LNCaP clone FGC (cell line): ENCODE measurements at regions not wholly inside any gene's neighbourhood (a gene's known extent, or its start where the extent isn't known, plus 50 kb on each side); places are given as distances from the start of the nearest gene placed in this dataset.
"Not testable (repeated sequence)": the region's sequence is repeated elsewhere in the genome, so short reads cannot be mapped to it uniquely, and the experiment has no call there.

Experiments used
- DNase-seq: peaks from one replicate; pipeline ENCODE4 v3.0.0-alpha.2; 2011; ENCODE audit warnings: low read depth
- H3K4me3 ChIP-seq: 2 replicates; pipeline ENCODE4 v1.5.1; 2011; ENCODE audit warnings: mild to moderate bottlenecking, low read depth, low read length, control low read depth
- CTCF ChIP-seq: IDR thresholded peaks from 2 replicates; pipeline ENCODE4 v1.5.1; 2012; ENCODE audit warnings: mild to moderate bottlenecking; ENCODE audit not compliant: control insufficient read depth, insufficient read depth; ENCODE audit errors: extremely low read depth

DNA sequence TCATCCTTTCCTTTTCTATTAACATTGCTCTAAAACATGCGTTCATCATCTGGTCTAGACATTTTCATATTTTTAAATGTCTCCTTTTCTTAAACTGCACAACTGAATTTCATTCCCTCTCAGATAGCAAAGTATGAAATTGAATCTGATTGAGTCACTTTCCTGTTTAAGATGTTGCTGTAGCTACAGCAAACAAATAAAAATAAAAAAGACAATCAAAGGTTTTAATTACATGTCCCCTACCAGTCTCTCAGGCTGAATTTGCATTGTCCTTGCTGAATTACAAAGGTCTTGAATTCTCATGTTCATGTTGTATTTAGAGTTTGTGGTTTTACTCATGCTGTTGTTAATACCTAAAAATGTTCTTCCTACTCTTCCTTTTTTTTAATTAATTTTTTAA, 537.9 kb upstream of the LRATD1 start:
- no peak for DNase-seq

GRCh38 chr2:14099101-14099500, 533.4 kb upstream of the LRATD1 start:
- DNase-seq, H3K4me3 ChIP-seq: not testable (repeated sequence)

More for the DNA sequence above, 537.9 kb upstream of the LRATD1 start:
- TF ChIP-seq CTCF = no peak
- no peak overlapping the region for H3K4me3 ChIP-seq

- H3K4me3 ChIP-seq = no peak overlapping the region
- no peak for DNase-seq
- TF ChIP-seq CTCF = no peak
These were observed 518.2 kb upstream of the LRATD1 start for GRCh38 chr2:14114275-14114674.

GRCh38 chr2:14120376-14120775, 512.1 kb upstream of the LRATD1 start:
- no peak overlapping the region for H3K4me3 ChIP-seq
- no peak for TF ChIP-seq CTCF
- no peak for DNase-seq

- TF ChIP-seq CTCF = no peak
- DNase-seq = peak; percentile 47
- H3K4me3 ChIP-seq = no peak overlapping the region
These were observed 508.9 kb upstream of the LRATD1 start for GRCh38 chr2:14123436-14124103.

DNA sequence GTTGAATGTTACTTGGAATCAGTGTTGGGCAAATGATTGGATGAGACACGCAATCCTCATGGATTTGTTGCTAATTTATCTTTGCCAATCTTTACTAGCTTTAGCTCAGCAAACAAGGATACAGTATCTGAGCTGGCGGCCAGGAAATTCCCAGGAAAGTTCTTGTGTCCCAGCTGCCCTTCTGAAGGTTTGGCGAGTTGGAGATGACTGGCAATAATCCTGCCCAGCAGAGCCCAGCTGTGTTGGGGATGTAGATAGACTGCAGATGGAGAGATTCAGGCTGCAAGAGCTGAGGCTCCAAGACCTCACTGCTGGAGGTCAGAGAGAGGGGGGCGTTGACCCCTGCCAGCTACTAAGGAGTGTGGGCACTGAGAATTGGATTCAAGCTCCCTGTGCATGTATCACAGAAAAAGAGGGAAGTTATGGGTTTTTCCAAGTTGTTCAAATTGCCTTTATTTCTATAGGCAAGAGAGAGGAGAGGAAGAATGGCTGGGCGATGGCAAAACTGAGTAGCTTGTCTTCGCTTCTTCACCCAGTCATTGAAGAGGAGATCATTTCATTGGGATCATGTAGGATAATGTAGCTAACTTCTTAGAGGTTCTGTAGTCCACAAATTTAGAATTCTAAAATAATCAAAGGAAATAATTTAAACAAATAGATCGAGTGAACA, 506.8 kb upstream of the LRATD1 start:
- TF ChIP-seq CTCF = no peak
- H3K4me3 ChIP-seq = no peak overlapping the region
- DNase-seq = peak; percentile 78

GRCh38 chr2:14126846-14127245, 505.7 kb upstream of the LRATD1 start:
- H3K4me3 ChIP-seq = no peak overlapping the region
- DNase-seq = no peak
- TF ChIP-seq CTCF = no peak
